ENCODE measurements at regions not wholly inside any gene's neighbourhood (a gene's known extent, or its start where the extent isn't known, plus 50 kb on each side); places are given as distances from the start of the nearest gene placed in this dataset.

DNA sequence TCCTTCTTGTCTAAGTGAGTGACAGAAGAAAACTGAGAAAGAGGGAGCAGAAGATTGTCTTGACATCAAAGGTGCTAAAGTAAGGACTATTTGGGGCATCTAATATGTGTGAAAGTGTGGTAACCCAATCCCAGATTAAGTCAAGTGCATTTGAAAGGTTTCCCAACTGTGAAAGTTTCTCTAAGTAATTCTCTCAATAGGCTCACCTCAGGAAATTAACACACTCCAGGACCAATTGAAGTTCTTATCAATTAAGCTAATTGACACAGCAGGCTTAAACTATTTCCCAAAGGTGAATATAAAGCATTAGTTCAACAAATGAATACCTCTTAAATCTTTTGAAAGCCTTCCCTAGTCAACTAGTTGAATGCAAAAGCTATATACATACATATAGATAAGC is 212.8 kb upstream of the FUT9 start:
- Histone ChIP-seq H2AK5ac (ENCODE audit: low read depth, low read length) (no peak overlapping the region), H3K23ac (ENCODE audit: low read depth, low read length, poor library complexity) (no peak overlapping the region), H4K8ac (ENCODE audit: low read depth, low read length) (no peak overlapping the region), H3K27me3 (ENCODE audit: control insufficient read depth in 3 of 3, insufficient read depth in 3 of 3, low read depth in 1 of 3, low read length in 3 of 3) (no peaks in the 10 kb centered on the region), H4K91ac (ENCODE audit: low read depth, low read length, poor library complexity) (no peak overlapping the region), H3K79me1 (ENCODE audit: low read depth, low read length) (no peaks in the 10 kb centered on the region), H3K9ac (ENCODE audit: low read depth, low read length, poor library complexity) (no peak overlapping the region), H2AFZ (ENCODE audit: low read length) (no peak overlapping the region), H3K18ac (ENCODE audit: low read length) (no peak overlapping the region), H3K14ac (ENCODE audit: low read length) (no peak overlapping the region), H3K4ac (ENCODE audit: low read length) (no peak overlapping the region), H2BK15ac (ENCODE audit: low read length) (no peak overlapping the region), H3K36me3 (replicated peaks in 1 of 2; ENCODE audit: control insufficient read depth in 2 of 2, insufficient read depth in 2 of 2, low read length in 2 of 2) (no peaks in the 10 kb centered on the region), H2BK5ac (ENCODE audit: low read length) (no peak overlapping the region), H3K9me3 (replicated peaks in 1 of 2; ENCODE audit: control insufficient read depth in 2 of 2, insufficient read depth in 1 of 2, low read depth in 1 of 2, low read length in 2 of 2) (no peaks in the 10 kb centered on the region), H2BK120ac (ENCODE audit: low read depth, low read length) (no peak overlapping the region), H3K4me1 (ENCODE audit: control insufficient read depth in 2 of 2, insufficient read depth in 1 of 2, low read depth in 1 of 2, low read length in 2 of 2) (no peaks in the 10 kb centered on the region), H3K27ac (replicated peaks; ENCODE audit: low read length) (no peak overlapping the region), H3K4me2 (ENCODE audit: insufficient read depth, low read length, poor library complexity, severe bottlenecking) (no peak overlapping the region), H3K4me3 (ENCODE audit: low read length in 2 of 2) (no peak overlapping the region), H2BK12ac (ENCODE audit: low read length) (no peak overlapping the region)
- peak; percentile 30 for DNase-seq (ENCODE audit: low spot score)

DNA sequence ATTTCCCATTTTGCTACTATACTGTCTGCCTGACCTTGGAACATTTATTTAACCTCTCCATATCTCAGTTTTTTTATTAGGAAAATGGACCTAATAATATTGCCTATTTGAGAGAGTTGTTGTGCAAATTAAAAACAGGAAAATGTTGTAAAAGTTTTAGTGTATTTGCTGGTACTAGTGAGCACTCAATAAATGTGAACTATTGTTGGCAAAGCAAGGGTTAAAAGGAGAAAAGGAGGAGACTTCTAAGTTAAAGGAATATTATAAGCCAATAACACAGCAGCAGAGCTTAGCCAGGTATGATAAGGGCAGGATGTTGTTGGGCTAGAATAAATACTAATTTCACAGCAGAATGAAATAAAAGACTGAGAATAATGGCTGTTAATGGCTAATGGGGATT is 211.9 kb upstream of the FUT9 start:
- Histone ChIP-seq H3K4me3 (ENCODE audit: low read length in 2 of 2) (no peak overlapping the region), H3K4me2 (ENCODE audit: insufficient read depth, low read length, poor library complexity, severe bottlenecking) (no peak overlapping the region), H3K18ac (ENCODE audit: low read length) (no peak overlapping the region), H3K27ac (replicated peaks; ENCODE audit: low read length) (no peak overlapping the region), H3K9ac (ENCODE audit: low read depth, low read length, poor library complexity) (no peak overlapping the region), H3K14ac (ENCODE audit: low read length) (no peak overlapping the region), H2BK12ac (ENCODE audit: low read length) (no peak overlapping the region), H2BK120ac (ENCODE audit: low read depth, low read length) (no peak overlapping the region), H2BK5ac (ENCODE audit: low read length) (no peak overlapping the region), H3K4ac (ENCODE audit: low read length) (no peak overlapping the region), H2AFZ (ENCODE audit: low read length) (no peak overlapping the region), H4K91ac (ENCODE audit: low read depth, low read length, poor library complexity) (no peak overlapping the region), H2AK5ac (ENCODE audit: low read depth, low read length) (no peak overlapping the region), H3K4me1 (ENCODE audit: control insufficient read depth in 2 of 2, insufficient read depth in 1 of 2, low read depth in 1 of 2, low read length in 2 of 2) (no peaks in the 10 kb centered on the region), H3K9me3 (replicated peaks in 1 of 2; ENCODE audit: control insufficient read depth in 2 of 2, insufficient read depth in 1 of 2, low read depth in 1 of 2, low read length in 2 of 2) (no peaks in the 10 kb centered on the region), H3K23ac (ENCODE audit: low read depth, low read length, poor library complexity) (no peak overlapping the region), H3K36me3 (replicated peaks in 1 of 2; ENCODE audit: control insufficient read depth in 2 of 2, insufficient read depth in 2 of 2, low read length in 2 of 2) (no peaks in the 10 kb centered on the region), H3K27me3 (ENCODE audit: control insufficient read depth in 3 of 3, insufficient read depth in 3 of 3, low read depth in 1 of 3, low read length in 3 of 3) (no peaks in the 10 kb centered on the region), H4K8ac (ENCODE audit: low read depth, low read length) (no peak overlapping the region), H3K79me1 (ENCODE audit: low read depth, low read length) (no peaks in the 10 kb centered on the region), H2BK15ac (ENCODE audit: low read length) (no peak overlapping the region)
- no peak for DNase-seq (ENCODE audit: low spot score)

GRCh38 chr6:95804847-95805541 is 210.8 kb upstream of the FUT9 start:
- Histone ChIP-seq H3K4me3 (ENCODE audit: low read length in 2 of 2) (no peak overlapping the region), H2BK12ac (ENCODE audit: low read length) (no peak overlapping the region), H2BK5ac (ENCODE audit: low read length) (no peak overlapping the region), H3K9me3 (replicated peaks in 1 of 2; ENCODE audit: control insufficient read depth in 2 of 2, insufficient read depth in 1 of 2, low read depth in 1 of 2, low read length in 2 of 2) (no peaks in the 10 kb centered on the region), H4K91ac (ENCODE audit: low read depth, low read length, poor library complexity) (no peak overlapping the region), H3K27me3 (ENCODE audit: control insufficient read depth in 3 of 3, insufficient read depth in 3 of 3, low read depth in 1 of 3, low read length in 3 of 3) (no peaks in the 10 kb centered on the region), H3K4me1 (ENCODE audit: control insufficient read depth in 2 of 2, insufficient read depth in 1 of 2, low read depth in 1 of 2, low read length in 2 of 2) (no peaks in the 10 kb centered on the region), H2AFZ (ENCODE audit: low read length) (no peak overlapping the region), H3K18ac (ENCODE audit: low read length) (no peak overlapping the region), H3K4ac (ENCODE audit: low read length) (no peak overlapping the region), H3K14ac (ENCODE audit: low read length) (no peak overlapping the region), H3K36me3 (replicated peaks in 1 of 2; ENCODE audit: control insufficient read depth in 2 of 2, insufficient read depth in 2 of 2, low read length in 2 of 2) (no peaks in the 10 kb centered on the region), H3K79me1 (ENCODE audit: low read depth, low read length) (no peaks in the 10 kb centered on the region), H2BK15ac (ENCODE audit: low read length) (no peak overlapping the region), H2BK120ac (ENCODE audit: low read depth, low read length) (no peak overlapping the region), H3K9ac (ENCODE audit: low read depth, low read length, poor library complexity) (no peak overlapping the region), H4K8ac (ENCODE audit: low read depth, low read length) (no peak overlapping the region), H2AK5ac (ENCODE audit: low read depth, low read length) (no peak overlapping the region), H3K23ac (ENCODE audit: low read depth, low read length, poor library complexity) (no peak overlapping the region), H3K4me2 (ENCODE audit: insufficient read depth, low read length, poor library complexity, severe bottlenecking) (no peak overlapping the region), H3K27ac (replicated peaks; ENCODE audit: low read length) (no peak overlapping the region)
- DNase-seq (ENCODE audit: low spot score), result no peak
- WGBS, 2 donors (ENCODE audit: extremely low coverage in 2 of 2, insufficient read length in 2 of 2, insufficient replicate concordance in 1 of 2), result no CpG with 5 or more reads among the region's 2 CpGs

DNA sequence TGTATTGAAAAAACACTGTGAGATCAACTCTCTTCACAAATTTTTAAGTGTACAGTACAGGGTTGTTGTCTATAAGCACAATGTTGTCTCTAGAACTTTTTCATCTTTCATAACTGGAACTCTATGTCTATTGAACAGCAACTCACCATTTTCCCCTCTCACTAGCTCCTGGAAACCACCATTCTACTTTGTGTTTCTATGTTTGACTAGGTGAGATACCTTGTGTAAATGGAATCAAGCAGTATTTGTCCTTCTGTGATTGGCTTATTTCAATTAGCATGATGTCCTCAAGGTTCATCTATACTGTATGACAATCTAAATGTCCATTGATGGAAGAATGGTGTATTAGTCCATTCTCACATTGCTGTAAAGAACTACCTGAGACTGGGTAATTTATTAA is 210.1 kb upstream of the FUT9 start:
- no peak overlapping the region for H3K4ac ChIP-seq (ENCODE audit: low read length)
- H3K79me1 ChIP-seq (ENCODE audit: low read depth, low read length), result no peaks in the 10 kb centered on the region
- H2BK5ac ChIP-seq (ENCODE audit: low read length), result no peak overlapping the region
- no peaks in the 10 kb centered on the region for H3K36me3 ChIP-seq (replicated peaks in 1 of 2; ENCODE audit: control insufficient read depth in 2 of 2, insufficient read depth in 2 of 2, low read length in 2 of 2)
- H2BK12ac ChIP-seq (ENCODE audit: low read length), result no peak overlapping the region
- H4K8ac ChIP-seq (ENCODE audit: low read depth, low read length), result no peak overlapping the region
- H3K4me3 ChIP-seq (ENCODE audit: low read length in 2 of 2), result no peak overlapping the region
- no peak overlapping the region for H2BK120ac ChIP-seq (ENCODE audit: low read depth, low read length)
- no peaks in the 10 kb centered on the region for H3K4me1 ChIP-seq (ENCODE audit: control insufficient read depth in 2 of 2, insufficient read depth in 1 of 2, low read depth in 1 of 2, low read length in 2 of 2)
- H3K23ac ChIP-seq (ENCODE audit: low read depth, low read length, poor library complexity), result no peak overlapping the region
- no peak overlapping the region for H3K14ac ChIP-seq (ENCODE audit: low read length)
- no peak overlapping the region for H2BK15ac ChIP-seq (ENCODE audit: low read length)
- no peak overlapping the region for H4K91ac ChIP-seq (ENCODE audit: low read depth, low read length, poor library complexity)
- no peak overlapping the region for H2AFZ ChIP-seq (ENCODE audit: low read length)
- DNase-seq (ENCODE audit: low spot score), result no peak
- no peak overlapping the region for H3K4me2 ChIP-seq (ENCODE audit: insufficient read depth, low read length, poor library complexity, severe bottlenecking)
- no peak overlapping the region for H3K18ac ChIP-seq (ENCODE audit: low read length)
- H3K27ac ChIP-seq (replicated peaks; ENCODE audit: low read length), result no peak overlapping the region
- H3K27me3 ChIP-seq (ENCODE audit: control insufficient read depth in 3 of 3, insufficient read depth in 3 of 3, low read depth in 1 of 3, low read length in 3 of 3), result no peaks in the 10 kb centered on the region
- H2AK5ac ChIP-seq (ENCODE audit: low read depth, low read length), result no peak overlapping the region
- H3K9ac ChIP-seq (ENCODE audit: low read depth, low read length, poor library complexity), result no peak overlapping the region
- H3K9me3 ChIP-seq (replicated peaks in 1 of 2; ENCODE audit: control insufficient read depth in 2 of 2, insufficient read depth in 1 of 2, low read depth in 1 of 2, low read length in 2 of 2), result no peaks in the 10 kb centered on the region
